ENCODE measurements at regions not wholly inside any gene's neighbourhood (a gene's known extent, or its start where the extent isn't known, plus 50 kb on each side); places are given as distances from the start of the nearest gene placed in this dataset.

- Histone ChIP-seq H3K27ac (ENCODE audit: extremely low read length, insufficient read depth, low read length) (no peak overlapping the region), H3K27me3 (ENCODE audit: control insufficient read depth in 1 of 2, insufficient read depth in 2 of 2, low read length in 2 of 2) (peaks cover 0 to 7% of the 10 kb centered on the region in 2 experiments; a peak in 1 of 5 replicates), H4K20me1 (ENCODE audit: insufficient read depth, low read length) (no peaks in the 10 kb centered on the region), H3K4me3 (replicated peaks in 1 of 3; ENCODE audit: insufficient read depth in 1 of 3, low read depth in 2 of 3, low read length in 3 of 3) (no peak overlapping the region), H3K4me2 (ENCODE audit: low read depth, low read length) (no peak overlapping the region), H3K79me2 (ENCODE audit: insufficient read depth, low read length) (no peaks in the 10 kb centered on the region), H3K9ac (ENCODE audit: insufficient read depth, low read depth, low read length) (no peak overlapping the region), H3K36me3 (replicated peaks in 1 of 2; ENCODE audit: control insufficient read depth in 1 of 2, insufficient read depth in 2 of 2, low read length in 2 of 2) (no peaks in the 10 kb centered on the region), H2AFZ (ENCODE audit: low read length) (no peak overlapping the region), H3K4me1 (ENCODE audit: insufficient read depth, low read length) (no peaks in the 10 kb centered on the region), H3K9me3 (ENCODE audit: low read length) (no peaks in the 10 kb centered on the region)
- ChIA-PET CTCF (ENCODE audit: low intra/inter-chr PET ratio, low total read pairs) (no interaction called here), POLR2A (no interaction called here)
- ATAC-seq (no peak), FAIRE-seq (no peak), DNase-seq (ENCODE audit: low spot score) (no peak)
- BruUV-seq (replicated peaks) = no TSS peak
- 0% methylated on average over 4 of the region's 4 CpGs for WGBS (ENCODE audit: low lambda C conversion rate)
- in situ Hi-C loops (cut with HindIII; ENCODE audit: extremely low pct_ligation_motif_present, low pct_unique_long_range_greater_than_20kb) (loop anchor here (10.0 kb wide), 1 partner anchor 65 kb away; no protein-coding TSS in a partner anchor), intact Hi-C loops (cut with micrococcal nuclease; ENCODE audit: unreplicated experiment) (no loop called here)
- no peak for TF ChIP-seq ZNF547 (CRISPR knock-in tag; IDR thresholded peaks at IDR 0.05)
- no peak for TF ChIP-seq PRDM10 (CRISPR knock-in tag; IDR thresholded peaks at IDR 0.05; ENCODE audit: low read depth)
- TF ChIP-seq HMGXB4 (CRISPR knock-in tag; IDR thresholded peaks at IDR 0.05; ENCODE audit: borderline replicate concordance in 1 of 2, low read depth in 1 of 2) = no peak
- no peak for TF ChIP-seq SUZ12 (IDR thresholded peaks at IDR 0.05; ENCODE audit: low read depth, low read length)
Measured at GRCh38 chr17:33819539-33819938, 435.5 kb upstream of the CCL2 start.

Data from HepG2 (cell line).